HG03521 (cell line): ENCODE measurements at regions not wholly inside any gene's neighbourhood (a gene's known extent, or its start where the extent isn't known, plus 50 kb on each side); places are given as distances from the start of the nearest gene placed in this dataset.

ENCODE experiments used
- ATAC-seq: cut with Tn5 transposase; IDR thresholded peaks from one replicate; pipeline ENCODE4 v1.9.1; 2021; ENCODE audit warnings: mild to moderate bottlenecking, moderate library complexity; ENCODE audit not compliant: unreplicated experiment

- no peak for ATAC-seq
These were observed 55.5 kb downstream of the MID1IP1 start for GRCh38 chrX:38856670-38857265.

GRCh38 chrX:38857736-38858523 lies 56.7 kb downstream of the MID1IP1 start:
- no peak for ATAC-seq

GRCh38 chrX:38859602-38860001 lies 58.3 kb downstream of the MID1IP1 start:
- ATAC-seq = no peak

- no peak for ATAC-seq
These were observed 59.1 kb downstream of the MID1IP1 start for GRCh38 chrX:38860106-38861013.

- ATAC-seq = no peak
These were observed 60.2 kb downstream of the MID1IP1 start for GRCh38 chrX:38861489-38861888.

- ATAC-seq = no peak
These were observed 60.8 kb downstream of the MID1IP1 start for GRCh38 chrX:38862100-38862499.

- ATAC-seq = no peak
These were observed 62.9 kb downstream of the MID1IP1 start for GRCh38 chrX:38864165-38864564.

- ATAC-seq = no peak
These were observed 67.1 kb downstream of the MID1IP1 start for GRCh38 chrX:38868321-38868720.

- no peak for ATAC-seq
These were observed 67.7 kb downstream of the MID1IP1 start for GRCh38 chrX:38868941-38869401.

GRCh38 chrX:38870361-38870895 lies 69.2 kb downstream of the MID1IP1 start:
- ATAC-seq = no peak

GRCh38 chrX:38871129-38872029 lies 70.1 kb downstream of the MID1IP1 start:
- ATAC-seq = no peak

- no peak for ATAC-seq
These were observed 76.1 kb downstream of the MID1IP1 start for GRCh38 chrX:38877366-38877765.

GRCh38 chrX:38878641-38879340 lies 77.5 kb downstream of the MID1IP1 start:
- no peak for ATAC-seq

GRCh38 chrX:38879631-38880220 lies 78.5 kb downstream of the MID1IP1 start:
- peak; percentile 51 for ATAC-seq

GRCh38 chrX:38880296-38880854 lies 79.1 kb downstream of the MID1IP1 start:
- no peak for ATAC-seq

- no peak for ATAC-seq
These were observed 79.8 kb downstream of the MID1IP1 start for GRCh38 chrX:38881066-38881465.

- ATAC-seq = no peak
These were observed 80.5 kb downstream of the MID1IP1 start for GRCh38 chrX:38881727-38882126.

- ATAC-seq = no peak
These were observed 81.8 kb downstream of the MID1IP1 start for GRCh38 chrX:38882894-38883626.
